ENCODE measurements at regions not wholly inside any gene's neighbourhood (a gene's known extent, or its start where the extent isn't known, plus 50 kb on each side); places are given as distances from the start of the nearest gene placed in this dataset.

- no peak for TF ChIP-seq POLR2AphosphoS5 (IDR thresholded peaks at IDR 0.05)
- TF ChIP-seq CTCF (IDR thresholded peaks at IDR 0.05): no peak
- no peak for TF ChIP-seq POLR2A (IDR thresholded peaks at IDR 0.05)
- no peak for TF ChIP-seq EP300 (IDR thresholded peaks at IDR 0.05)
Measured at GRCh38 chr1:222392556-222392955, 155.3 kb downstream of the HHIPL2 start.
